ENCODE measurements at regions not wholly inside any gene's neighbourhood (a gene's known extent, or its start where the extent isn't known, plus 50 kb on each side); places are given as distances from the start of the nearest gene placed in this dataset.
A peak's percentile ranks its signal among the peaks of the same experiment; 100 is the strongest.

- WGBS, 2 experiments (ENCODE audit: low coverage in 1 of 2, low lambda C conversion rate in 2 of 2, missing lambda C conversion rate in 2 of 2): 54 to 62% methylated on average over 11 to 19 of the region's 19 CpGs
- no peak overlapping the region for H3K4me3 ChIP-seq
- no peaks in the 10 kb centered on the region for H3K36me3 ChIP-seq (ENCODE audit: low read depth)
- H3F3A ChIP-seq (ENCODE audit: insufficient read depth): no peaks in the 10 kb centered on the region
- in situ Hi-C loops (cut with MboI): no loop called here
- no peaks in the 10 kb centered on the region for H3K9me3 ChIP-seq (ENCODE audit: low read depth)
- H3K79me2 ChIP-seq (ENCODE audit: insufficient read depth): no peaks in the 10 kb centered on the region
- H4K20me1 ChIP-seq (ENCODE audit: insufficient read depth): no peaks in the 10 kb centered on the region
- TF ChIP-seq EZH2phosphoT487 (IDR thresholded peaks at IDR 0.05; ENCODE audit: insufficient read depth, low read depth): no peak
- no peak for TF ChIP-seq EZH2 (IDR thresholded peaks at IDR 0.05; ENCODE audit: insufficient read depth, poor library complexity, severe bottlenecking)
- DNase-seq: no peak
- 0 out of 2 replicates have a peak, but pooled peaks cover 6% of the 10 kb centered on the region for H3K27me3 ChIP-seq (replicated peaks; ENCODE audit: insufficient read depth)
- H3K4me1 ChIP-seq (ENCODE audit: insufficient read depth): 0 out of 2 replicates have a peak, but pooled peaks cover 8% of the 10 kb centered on the region
- no peak overlapping the region for H3K27ac ChIP-seq
- H3K9ac ChIP-seq: no peak overlapping the region
- no peak overlapping the region for H3K4me2 ChIP-seq (ENCODE audit: unreplicated experiment)
- H2AFZ ChIP-seq: no peak overlapping the region
- no peaks in the 10 kb centered on the region for H3K9me2 ChIP-seq (ENCODE audit: insufficient read depth)
These were observed 114.1 kb downstream of the NOG start for GRCh38 chr17:56707312-56708219.

GRCh38 chr17:56708220-56708558, 114.7 kb downstream of the NOG start:
- Histone ChIP-seq H4K20me1 (ENCODE audit: insufficient read depth) (no peaks in the 10 kb centered on the region), H3K9me2 (ENCODE audit: insufficient read depth) (no peaks in the 10 kb centered on the region), H3K9ac (no peak overlapping the region), H3K27me3 (replicated peaks; ENCODE audit: insufficient read depth) (0 out of 2 replicates have a peak, but pooled peaks cover 6% of the 10 kb centered on the region), H3K27ac (no peak overlapping the region), H3K36me3 (ENCODE audit: low read depth) (no peaks in the 10 kb centered on the region), H3K4me3 (no peak overlapping the region), H3F3A (ENCODE audit: insufficient read depth) (no peaks in the 10 kb centered on the region), H3K4me2 (ENCODE audit: unreplicated experiment) (no peak overlapping the region), H2AFZ (no peak overlapping the region), H3K4me1 (ENCODE audit: insufficient read depth) (0 out of 2 replicates have a peak, but pooled peaks cover 8% of the 10 kb centered on the region), H3K79me2 (ENCODE audit: insufficient read depth) (no peaks in the 10 kb centered on the region), H3K9me3 (ENCODE audit: low read depth) (no peaks in the 10 kb centered on the region)
- DNase-seq: peak; percentile 13
- 76% methylated on average over 1 of the region's 1 CpG; no CpG with 5 or more reads in 1 of the 2 experiments for WGBS, 2 experiments (ENCODE audit: low coverage in 1 of 2, low lambda C conversion rate in 2 of 2, missing lambda C conversion rate in 2 of 2)
- in situ Hi-C loops (cut with MboI): no loop called here
- TF ChIP-seq EZH2phosphoT487 (IDR thresholded peaks at IDR 0.05; ENCODE audit: insufficient read depth, low read depth) (no peak), EZH2 (IDR thresholded peaks at IDR 0.05; ENCODE audit: insufficient read depth, poor library complexity, severe bottlenecking) (no peak)

GRCh38 chr17:56708670-56709410, 115.3 kb downstream of the NOG start:
- Histone ChIP-seq H3F3A (ENCODE audit: insufficient read depth) (no peaks in the 10 kb centered on the region), H2AFZ (no peak overlapping the region), H3K9me2 (ENCODE audit: insufficient read depth) (no peaks in the 10 kb centered on the region), H3K9me3 (ENCODE audit: low read depth) (no peaks in the 10 kb centered on the region), H3K27ac (no peak overlapping the region), H3K79me2 (ENCODE audit: insufficient read depth) (no peaks in the 10 kb centered on the region), H3K36me3 (ENCODE audit: low read depth) (no peaks in the 10 kb centered on the region), H4K20me1 (ENCODE audit: insufficient read depth) (no peaks in the 10 kb centered on the region), H3K9ac (no peak overlapping the region), H3K27me3 (replicated peaks; ENCODE audit: insufficient read depth) (0 out of 2 replicates have a peak, but pooled peaks cover 6% of the 10 kb centered on the region), H3K4me1 (ENCODE audit: insufficient read depth) (0 out of 2 replicates have a peak, but pooled peaks cover 8% of the 10 kb centered on the region), H3K4me2 (ENCODE audit: unreplicated experiment) (no peak overlapping the region), H3K4me3 (no peak overlapping the region)
- in situ Hi-C loops (cut with MboI): no loop called here
- DNase-seq: no peak
- TF ChIP-seq EZH2 (IDR thresholded peaks at IDR 0.05; ENCODE audit: insufficient read depth, poor library complexity, severe bottlenecking): no peak
- TF ChIP-seq EZH2phosphoT487 (IDR thresholded peaks at IDR 0.05; ENCODE audit: insufficient read depth, low read depth): no peak
- 86 to 94% methylated on average over 9 of the region's 9 CpGs for WGBS, 2 experiments (ENCODE audit: low coverage in 1 of 2, low lambda C conversion rate in 2 of 2, missing lambda C conversion rate in 2 of 2)

GRCh38 chr17:56710986-56711385, 117.5 kb downstream of the NOG start:
- Histone ChIP-seq H3K4me3 (no peak overlapping the region), H3K27ac (no peak overlapping the region), H3K4me2 (ENCODE audit: unreplicated experiment) (no peak overlapping the region), H3K79me2 (ENCODE audit: insufficient read depth) (no peaks in the 10 kb centered on the region), H3K27me3 (replicated peaks; ENCODE audit: insufficient read depth) (0 out of 2 replicates have a peak, but pooled peaks cover 6% of the 10 kb centered on the region), H3K4me1 (ENCODE audit: insufficient read depth) (0 out of 2 replicates have a peak, but pooled peaks cover 8% of the 10 kb centered on the region), H4K20me1 (ENCODE audit: insufficient read depth) (no peaks in the 10 kb centered on the region), H3K9me2 (ENCODE audit: insufficient read depth) (no peaks in the 10 kb centered on the region), H2AFZ (no peak overlapping the region), H3K9ac (no peak overlapping the region), H3K9me3 (ENCODE audit: low read depth) (no peaks in the 10 kb centered on the region), H3K36me3 (ENCODE audit: low read depth) (no peaks in the 10 kb centered on the region), H3F3A (ENCODE audit: insufficient read depth) (no peaks in the 10 kb centered on the region)
- DNase-seq: no peak
- in situ Hi-C loops (cut with MboI): loop anchor here (10.0 kb wide), 1 partner anchor 116 kb away; the partner anchor contains the start of gene NOG
- TF ChIP-seq EZH2phosphoT487 (IDR thresholded peaks at IDR 0.05; ENCODE audit: insufficient read depth, low read depth) (no peak), EZH2 (IDR thresholded peaks at IDR 0.05; ENCODE audit: insufficient read depth, poor library complexity, severe bottlenecking) (no peak)
- 95 to 97% methylated on average over 6 of the region's 6 CpGs for WGBS, 2 experiments (ENCODE audit: low coverage in 1 of 2, low lambda C conversion rate in 2 of 2, missing lambda C conversion rate in 2 of 2)
